Activated naive CD8-positive, alpha-beta T cell treated with anti-CD3 and anti-CD28 coated beads, Interleukin-2, amount 50 U/mL, for 24 hours (primary cell): ENCODE measurements at regions not wholly inside any gene's neighbourhood (a gene's known extent, or its start where the extent isn't known, plus 50 kb on each side); places are given as distances from the start of the nearest gene placed in this dataset.
"Not testable (repeated sequence)": the region's sequence is repeated elsewhere in the genome, so short reads cannot be mapped to it uniquely, and the experiment has no call there.

Experiments used
- ATAC-seq: fragments of 150-1000 bp; cut with Tn5 transposase; one replicate; pipeline ENCODE4 v1.10.0; 2021
- DNase-seq: peaks from one replicate; pipeline ENCODE4 v3.0.0; 2021
- H3K27ac Mint-ChIP-seq: one replicate; pipeline ENCODE4 v1.8.0; 2021; ENCODE audit warnings: mild to moderate bottlenecking, mixed read lengths
- H3K27me3 Mint-ChIP-seq: one replicate; pipeline ENCODE4 v1.8.0; 2021; ENCODE audit warnings: mixed read lengths
- H3K36me3 Mint-ChIP-seq: one replicate; pipeline ENCODE4 v1.8.0; 2021; ENCODE audit warnings: low read depth, mixed read lengths
- H3K4me1 Mint-ChIP-seq: one replicate; pipeline ENCODE4 v1.8.0; 2021; ENCODE audit warnings: mixed read lengths
- H3K4me3 Mint-ChIP-seq: one replicate; pipeline ENCODE4 v1.8.0; 2021; ENCODE audit warnings: mild to moderate bottlenecking, moderate library complexity, mixed read lengths
- H3K9me3 Mint-ChIP-seq: one replicate; pipeline ENCODE4 v1.8.0; 2021; ENCODE audit warnings: mixed read lengths

- ATAC-seq (no peak), DNase-seq (no peak)
- Mint-ChIP-seq H3K27ac (peak overlapping the region; percentile 51), H3K9me3 (peaks cover 5% of the 10 kb centered on the region), H3K27me3 (peaks cover 3% of the 10 kb centered on the region), H3K36me3 (no peaks in the 10 kb centered on the region), H3K4me1 (peaks cover 41% of the 10 kb centered on the region), H3K4me3 (no peak overlapping the region)
Measured at GRCh38 chr14:105980224-105980623, 453.8 kb downstream of the TMEM121 start.

DNA sequence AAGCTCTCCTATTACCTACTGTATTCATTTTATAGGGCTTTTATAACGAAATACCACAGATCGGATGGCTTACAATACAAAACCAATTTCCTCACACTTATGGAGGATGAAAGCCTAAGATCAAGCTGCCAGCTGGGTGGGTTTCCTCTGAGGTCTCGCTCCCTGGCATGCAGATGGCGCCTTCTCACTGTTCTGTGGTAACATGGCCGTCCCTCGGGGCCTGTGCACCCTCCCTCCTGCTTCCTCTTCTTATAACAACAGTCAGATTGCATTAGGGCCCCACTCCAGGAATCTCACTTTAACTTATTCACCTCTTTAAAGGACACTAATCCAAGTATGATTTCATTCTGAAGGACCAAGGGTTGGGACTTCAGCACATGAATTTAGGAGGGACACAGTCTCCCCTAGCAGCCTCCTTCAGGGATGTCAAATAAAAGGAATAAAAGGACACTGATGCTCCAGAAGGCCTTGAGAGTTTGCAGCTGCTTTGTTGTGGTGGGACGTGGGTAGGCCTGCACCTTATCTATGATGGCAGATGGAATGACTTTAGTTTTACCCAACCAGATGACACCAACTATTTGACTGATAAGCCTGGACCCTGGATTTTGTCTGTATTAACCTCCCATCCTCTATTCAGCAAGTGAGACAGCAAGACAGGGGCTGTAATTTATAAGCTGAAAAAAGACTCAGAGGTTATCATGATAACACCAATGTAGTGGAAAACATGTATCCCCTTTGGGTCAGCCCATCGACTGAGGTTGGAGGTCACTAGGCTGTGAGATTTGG lies 455.3 kb downstream of the TMEM121 start:
- H3K27me3 Mint-ChIP-seq, H3K4me3 Mint-ChIP-seq, ATAC-seq, DNase-seq, H3K9me3 Mint-ChIP-seq, H3K36me3 Mint-ChIP-seq: not testable (repeated sequence)
- H3K27ac Mint-ChIP-seq, result peak overlapping the region; percentile 61
- H3K4me1 Mint-ChIP-seq, result peaks cover 48% of the 10 kb centered on the region

GRCh38 chr14:105982664-105983063 lies 456.3 kb downstream of the TMEM121 start:
- peaks cover 56% of the 10 kb centered on the region for H3K4me1 Mint-ChIP-seq
- DNase-seq (no peak), ATAC-seq (no peak)
- H3K27ac Mint-ChIP-seq, result no peak overlapping the region
- no peaks in the 10 kb centered on the region for H3K36me3 Mint-ChIP-seq
- H3K4me3 Mint-ChIP-seq, result no peak overlapping the region
- peaks cover 5% of the 10 kb centered on the region for H3K9me3 Mint-ChIP-seq
- H3K27me3 Mint-ChIP-seq, result no peaks in the 10 kb centered on the region

DNA sequence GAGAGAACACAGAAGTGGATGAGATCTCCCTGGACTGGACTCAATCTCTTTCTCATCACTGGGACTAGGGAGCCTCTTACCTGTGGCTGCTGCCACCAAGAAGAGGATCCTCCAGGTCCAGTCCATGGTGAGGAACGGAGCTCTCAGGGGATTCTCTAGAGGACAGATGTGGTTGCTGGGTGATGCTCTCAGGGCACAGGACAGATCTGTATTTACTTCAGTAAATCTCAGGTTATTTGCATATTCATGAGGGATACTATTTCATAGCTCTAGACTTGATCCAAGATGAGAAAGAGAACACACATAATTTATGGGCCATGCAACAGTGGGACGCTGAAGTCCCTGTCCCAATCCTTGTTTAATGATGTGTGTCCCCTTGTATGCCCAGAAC lies 460.5 kb downstream of the TMEM121 start:
- Mint-ChIP-seq H3K27ac (peak overlapping the region; percentile 59), H3K36me3 (no peaks in the 10 kb centered on the region), H3K4me1 (peaks cover 55% of the 10 kb centered on the region), H3K9me3 (no peaks in the 10 kb centered on the region), H3K4me3 (peak overlapping the region; percentile 12), H3K27me3 (no peaks in the 10 kb centered on the region)
- ATAC-seq, result no peak
- DNase-seq, result no peak

DNA sequence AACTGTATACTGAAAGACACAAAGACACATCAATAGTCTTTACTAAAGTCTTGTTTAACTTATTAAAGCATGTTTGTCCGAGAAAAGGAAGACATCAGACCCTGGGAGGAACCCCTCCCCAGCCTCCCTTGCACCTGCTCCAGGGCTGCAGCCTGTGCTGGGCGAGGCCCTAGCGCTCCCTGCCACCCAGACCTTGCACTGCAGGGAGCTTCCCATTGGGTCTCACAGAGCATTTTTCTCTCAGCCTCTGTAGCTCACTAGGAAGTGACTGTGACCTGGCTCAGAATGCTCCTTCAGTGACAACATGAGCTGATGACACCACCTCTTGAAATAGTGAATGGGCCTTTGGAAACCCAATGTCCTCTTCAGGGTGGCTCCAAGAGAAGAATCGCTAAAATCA lies 461.2 kb downstream of the TMEM121 start:
- Mint-ChIP-seq H3K9me3 (no peaks in the 10 kb centered on the region), H3K27ac (peak overlapping the region; percentile 20), H3K4me3 (no peak overlapping the region), H3K36me3 (no peaks in the 10 kb centered on the region), H3K27me3 (no peaks in the 10 kb centered on the region), H3K4me1 (peaks cover 50% of the 10 kb centered on the region)
- DNase-seq (no peak), ATAC-seq (no peak)

DNA sequence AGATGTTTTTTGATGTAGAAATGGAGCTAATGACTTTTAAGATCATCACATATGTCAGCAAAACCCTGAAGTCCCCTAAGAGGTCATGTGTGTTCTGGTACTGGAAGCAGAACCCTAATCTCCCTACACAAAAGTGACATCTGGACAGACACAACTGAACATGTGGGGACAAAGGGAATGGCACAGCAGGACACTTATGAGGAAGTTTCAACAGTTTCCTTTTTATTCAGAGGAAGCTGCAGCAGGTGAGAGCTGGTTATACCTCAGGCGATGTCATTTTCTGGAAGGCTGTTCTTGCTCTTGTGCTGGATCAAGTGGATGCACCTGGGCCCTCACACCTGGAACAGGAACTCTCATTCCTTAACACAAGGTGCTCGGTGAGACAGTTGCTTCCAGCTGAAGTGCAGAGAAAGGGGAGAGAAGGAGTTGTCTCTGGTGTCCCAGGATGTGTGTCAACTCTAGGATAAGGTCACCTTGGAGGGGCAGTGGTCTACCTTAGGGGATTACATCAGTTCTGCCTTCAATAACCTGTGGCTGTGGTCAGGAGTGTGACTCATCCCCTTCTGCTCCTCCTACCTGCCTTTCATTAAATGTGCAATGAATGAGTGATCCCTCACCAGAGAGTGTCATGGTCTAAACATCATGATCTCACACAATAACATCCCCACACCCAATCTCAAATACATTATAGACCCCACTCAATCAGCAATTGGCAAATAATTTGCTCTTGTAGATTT lies 463.4 kb downstream of the TMEM121 start:
- ATAC-seq (peak; percentile 77), DNase-seq (peak; percentile 42)
- H3K4me3 Mint-ChIP-seq, result no peak overlapping the region
- H3K4me1 Mint-ChIP-seq, result peaks cover 64% of the 10 kb centered on the region
- H3K27me3 Mint-ChIP-seq, result no peaks in the 10 kb centered on the region
- H3K36me3 Mint-ChIP-seq, result no peaks in the 10 kb centered on the region
- H3K27ac Mint-ChIP-seq, result peak overlapping the region; percentile 49
- H3K9me3 Mint-ChIP-seq, result no peaks in the 10 kb centered on the region

- not testable (repeated sequence) for H3K27me3 Mint-ChIP-seq, ATAC-seq, H3K4me3 Mint-ChIP-seq, H3K9me3 Mint-ChIP-seq, H3K36me3 Mint-ChIP-seq, H3K27ac Mint-ChIP-seq, DNase-seq
- H3K4me1 Mint-ChIP-seq, result peaks cover 59% of the 10 kb centered on the region
Measured at GRCh38 chr14:105991677-105992076, 465.3 kb downstream of the TMEM121 start.

- Mint-ChIP-seq H3K36me3 (no peaks in the 10 kb centered on the region), H3K4me3 (peak overlapping the region; percentile 41), H3K27me3 (no peaks in the 10 kb centered on the region), H3K27ac (no peak overlapping the region), H3K4me1 (peaks cover 50% of the 10 kb centered on the region), H3K9me3 (no peaks in the 10 kb centered on the region)
- peak; percentile 64 for ATAC-seq
- DNase-seq, result no peak
Measured at GRCh38 chr14:105993814-105994213, 467.4 kb downstream of the TMEM121 start.

- H3K4me3 Mint-ChIP-seq, H3K27ac Mint-ChIP-seq, H3K27me3 Mint-ChIP-seq, H3K9me3 Mint-ChIP-seq, DNase-seq, H3K36me3 Mint-ChIP-seq, ATAC-seq: not testable (repeated sequence)
- H3K4me1 Mint-ChIP-seq, result peaks cover 45% of the 10 kb centered on the region
Measured at GRCh38 chr14:105995011-105995710, 468.8 kb downstream of the TMEM121 start.

DNA sequence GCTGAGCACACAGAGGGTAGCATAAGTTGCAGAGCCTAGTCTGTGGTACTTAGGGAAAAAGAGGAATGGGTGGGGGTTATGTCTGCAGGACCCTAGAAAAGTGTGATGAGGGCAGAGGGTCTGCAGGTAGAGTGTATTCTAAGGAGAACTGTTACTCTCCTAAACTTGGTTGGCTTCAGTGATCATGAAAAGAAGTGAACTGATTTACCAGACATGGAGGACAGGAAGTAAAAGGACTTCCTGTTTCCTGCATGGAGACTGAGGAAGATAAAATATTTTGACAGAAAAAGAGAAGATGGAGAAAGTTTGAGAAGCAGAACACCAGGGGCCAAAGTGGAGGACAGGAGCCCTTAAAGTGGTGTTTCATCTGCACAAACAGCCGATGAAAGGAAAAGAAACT lies 472.2 kb downstream of the TMEM121 start:
- H3K27ac Mint-ChIP-seq, result peak overlapping the region; percentile 47
- not testable (repeated sequence) for H3K27me3 Mint-ChIP-seq, DNase-seq, H3K9me3 Mint-ChIP-seq, ATAC-seq, H3K36me3 Mint-ChIP-seq
- H3K4me3 Mint-ChIP-seq, result peak overlapping the region; percentile 37
- peaks cover 50% of the 10 kb centered on the region for H3K4me1 Mint-ChIP-seq

GRCh38 chr14:105999361-106000028 lies 473.1 kb downstream of the TMEM121 start:
- H3K27me3 Mint-ChIP-seq, result no peaks in the 10 kb centered on the region
- peaks cover 49% of the 10 kb centered on the region for H3K4me1 Mint-ChIP-seq
- peak; percentile 91 for ATAC-seq
- H3K4me3 Mint-ChIP-seq, result peak overlapping the region; percentile 17
- H3K9me3 Mint-ChIP-seq, result no peaks in the 10 kb centered on the region
- H3K36me3 Mint-ChIP-seq, result no peaks in the 10 kb centered on the region
- peak overlapping the region; percentile 49 for H3K27ac Mint-ChIP-seq
- peak; percentile 97 for DNase-seq

GRCh38 chr14:106000029-106000511 lies 473.7 kb downstream of the TMEM121 start:
- ATAC-seq (peak; percentile 38), DNase-seq (peak; percentile 72)
- peaks cover 48% of the 10 kb centered on the region for H3K4me1 Mint-ChIP-seq
- H3K9me3 Mint-ChIP-seq, H3K4me3 Mint-ChIP-seq, H3K36me3 Mint-ChIP-seq, H3K27me3 Mint-ChIP-seq: not testable (repeated sequence)
- H3K27ac Mint-ChIP-seq, result peak overlapping the region; percentile 49

- not testable (repeated sequence) for H3K36me3 Mint-ChIP-seq, ATAC-seq, H3K27me3 Mint-ChIP-seq, DNase-seq, H3K4me3 Mint-ChIP-seq, H3K9me3 Mint-ChIP-seq
- Mint-ChIP-seq H3K4me1 (peaks cover 55% of the 10 kb centered on the region), H3K27ac (peak overlapping the region; percentile 59)
Measured at GRCh38 chr14:106001277-106001676, 474.9 kb downstream of the TMEM121 start.

GRCh38 chr14:106003351-106003750 lies 477.0 kb downstream of the TMEM121 start:
- no peak for ATAC-seq
- H3K27ac Mint-ChIP-seq, result no peak overlapping the region
- H3K4me3 Mint-ChIP-seq, result no peak overlapping the region
- H3K9me3 Mint-ChIP-seq, result no peaks in the 10 kb centered on the region
- no peaks in the 10 kb centered on the region for H3K27me3 Mint-ChIP-seq
- H3K4me1 Mint-ChIP-seq, result peaks cover 66% of the 10 kb centered on the region
- H3K36me3 Mint-ChIP-seq, result no peaks in the 10 kb centered on the region
- no peak for DNase-seq
